Activated T-cell treated with anti-CD3 and anti-CD28 coated beads for 24 hours (primary cell): ENCODE measurements at regions not wholly inside any gene's neighbourhood (a gene's known extent, or its start where the extent isn't known, plus 50 kb on each side); places are given as distances from the start of the nearest gene placed in this dataset.
A peak's percentile ranks its signal among the peaks of the same experiment; 100 is the strongest.
"Not testable (repeated sequence)": the region's sequence is repeated elsewhere in the genome, so short reads cannot be mapped to it uniquely, and the experiment has no call there.

Experiments
- DNase-seq: peaks from one replicate; pipeline ENCODE4 v3.0.0-alpha.2; 2020; ENCODE audit warnings: low read depth

DNA sequence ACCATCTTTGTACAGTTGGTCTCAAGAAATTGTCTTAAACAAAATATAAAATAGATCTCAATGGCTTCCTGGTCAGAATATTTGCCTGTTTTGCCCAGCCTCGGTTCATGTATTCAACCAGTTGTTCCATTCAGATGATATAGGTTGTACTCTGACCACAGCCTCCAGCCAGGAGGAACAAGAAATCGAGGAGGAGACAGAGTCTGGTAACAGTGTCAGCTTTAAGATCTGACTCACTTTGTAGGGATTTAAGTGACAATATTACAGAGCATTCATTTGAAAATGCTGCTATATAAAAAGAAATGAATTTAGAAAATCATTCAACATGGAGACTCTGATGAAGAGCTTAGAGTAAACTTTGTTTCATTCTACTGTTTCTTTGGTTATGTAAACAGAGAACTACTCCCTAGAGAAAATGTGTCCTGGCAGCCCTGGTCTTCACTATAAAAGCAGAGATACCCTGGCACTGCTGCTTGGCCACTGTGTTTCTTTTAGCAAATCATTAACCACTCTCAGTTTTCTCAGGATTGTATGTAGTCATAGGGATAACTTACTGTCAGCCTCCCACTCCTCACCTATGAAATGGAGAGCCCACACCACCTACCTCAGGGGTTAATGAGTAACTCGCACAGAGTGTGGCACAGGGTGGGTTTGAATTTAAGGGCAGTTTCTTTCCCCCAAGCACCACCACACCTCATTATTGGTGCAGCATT lies 53.5 kb downstream of the PAGE2 start:
- DNase-seq = no peak

DNA sequence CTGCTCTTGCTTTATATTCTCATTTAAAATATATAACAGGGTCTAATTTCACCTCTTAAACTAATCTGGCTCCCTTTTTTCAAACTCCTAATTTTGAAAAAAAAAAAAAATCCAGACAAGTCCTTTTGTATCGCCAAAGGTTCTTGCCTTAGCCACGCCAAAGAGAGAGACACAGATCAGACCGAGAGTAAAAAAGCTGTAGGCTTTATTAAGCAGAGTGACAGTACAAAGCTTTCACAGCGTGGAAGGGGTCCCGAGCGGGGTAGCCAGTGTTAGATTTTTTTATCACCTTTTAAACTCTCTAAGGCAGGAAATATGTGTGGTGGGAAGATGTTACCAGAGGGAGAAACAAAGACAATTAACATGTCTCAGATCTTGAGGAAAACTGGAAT lies 54.1 kb downstream of the PAGE2 start:
- no peak for DNase-seq

DNA sequence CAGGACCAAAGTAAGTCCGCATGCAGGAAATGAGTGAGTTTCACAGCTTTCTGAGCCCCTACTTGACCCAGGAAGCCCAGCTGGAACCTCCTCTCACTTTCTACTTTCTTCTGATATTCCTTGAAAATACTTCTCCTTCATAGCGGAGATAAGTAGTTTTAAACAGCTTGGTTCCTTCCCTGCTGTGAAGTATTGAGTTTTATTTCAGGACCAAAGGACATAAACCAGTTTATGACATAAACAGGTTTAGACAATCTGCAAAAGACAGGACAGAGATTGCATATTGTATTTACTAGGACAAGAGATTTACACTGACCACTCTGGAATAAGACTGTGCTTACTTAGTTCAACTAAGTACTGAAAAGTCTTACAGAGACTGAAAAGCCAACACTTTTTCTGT lies 54.8 kb downstream of the PAGE2 start:
- no peak for DNase-seq

DNA sequence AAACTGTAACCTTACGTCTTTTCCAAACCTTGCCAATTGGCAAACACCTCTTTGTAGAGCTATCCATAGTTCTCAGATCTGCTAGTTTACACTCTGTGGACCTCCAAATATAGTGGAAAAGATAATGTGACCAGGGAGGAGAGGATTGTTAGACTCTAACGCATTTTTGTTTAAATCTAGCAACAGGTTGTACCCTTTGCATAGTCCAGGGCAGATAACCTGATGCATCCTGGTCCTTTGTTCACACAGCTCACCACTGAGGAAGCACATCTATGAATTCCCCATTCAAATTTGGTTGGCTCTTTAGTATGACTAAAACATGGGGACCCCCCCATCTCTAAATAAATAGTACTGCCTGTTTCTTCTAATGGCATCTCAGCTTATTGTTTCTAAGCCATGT lies 55.9 kb downstream of the PAGE2 start:
- DNase-seq = no peak

GRCh38 chrX:55149242-55149641 lies 60.4 kb downstream of the PAGE2 start:
- no peak for DNase-seq

GRCh38 chrX:55151199-55151598 lies 62.4 kb downstream of the PAGE2 start:
- DNase-seq = no peak

- no peak for DNase-seq
These were observed 60.6 kb upstream of the PAGE5 start for GRCh38 chrX:55159551-55159950.

GRCh38 chrX:55160685-55161552 lies 59.2 kb upstream of the PAGE5 start:
- DNase-seq = peak; percentile 82

DNA sequence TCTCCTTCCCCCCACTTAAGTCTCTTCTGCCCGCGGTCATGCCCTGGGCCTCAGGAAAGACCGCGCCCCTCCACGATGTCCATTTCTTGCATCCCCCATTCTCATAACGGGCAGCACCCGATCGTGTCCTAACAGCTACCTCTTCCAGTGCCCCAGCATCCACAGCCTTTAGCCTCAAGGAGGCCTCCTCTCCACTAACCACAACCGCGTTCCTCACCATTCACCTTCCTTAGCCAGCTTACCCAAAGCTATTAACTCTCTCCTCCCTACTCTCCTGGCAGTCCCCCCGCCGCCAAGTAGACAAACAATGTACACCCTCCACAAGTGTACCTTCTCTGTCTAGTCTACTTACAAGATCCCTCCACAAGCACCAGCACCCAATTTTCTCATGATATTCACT lies 58.6 kb upstream of the PAGE5 start:
- DNase-seq = no peak

- no peak for DNase-seq
These were observed 57.0 kb upstream of the PAGE5 start for GRCh38 chrX:55163171-55163570.

DNA sequence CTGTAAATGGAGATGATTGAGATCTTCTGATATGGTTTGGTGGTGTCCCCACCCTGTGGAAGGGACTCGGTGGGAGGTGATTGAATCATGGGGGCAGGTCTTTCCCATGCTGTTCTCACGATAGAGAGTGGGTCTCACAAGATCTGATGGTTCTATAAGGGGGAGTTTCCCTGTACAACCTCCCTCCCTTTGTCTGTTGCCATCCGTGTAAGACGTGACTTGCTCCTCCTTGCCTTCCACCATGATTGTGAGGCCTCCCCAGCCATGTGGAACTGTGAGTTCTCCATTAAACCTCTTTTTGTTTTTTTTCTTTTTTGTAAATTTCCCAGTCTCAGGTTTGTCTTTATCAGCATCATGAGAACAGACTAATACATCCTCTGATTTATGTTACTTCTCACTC lies 55.1 kb upstream of the PAGE5 start:
- DNase-seq = not testable (repeated sequence)

GRCh38 chrX:55167124-55167803 lies 52.9 kb upstream of the PAGE5 start:
- DNase-seq = no peak

DNA sequence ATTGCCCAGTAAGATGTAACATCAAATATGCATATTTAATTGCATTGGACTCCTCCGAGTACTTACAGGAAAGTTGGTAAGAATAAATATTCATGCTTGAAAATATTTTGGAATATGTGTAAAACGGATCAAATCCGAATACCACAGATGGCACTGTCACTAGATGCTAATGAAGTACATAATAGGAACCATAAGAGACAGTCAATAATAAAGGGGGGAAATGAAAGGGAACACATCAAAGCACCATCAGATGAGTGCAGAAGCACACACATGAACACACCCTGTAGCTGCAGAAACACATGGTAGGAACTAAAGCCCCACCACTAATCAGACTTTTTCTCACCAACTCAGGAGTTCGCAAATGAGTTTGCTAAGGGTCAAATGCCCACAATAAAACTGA lies 52.2 kb upstream of the PAGE5 start:
- no peak for DNase-seq

DNA sequence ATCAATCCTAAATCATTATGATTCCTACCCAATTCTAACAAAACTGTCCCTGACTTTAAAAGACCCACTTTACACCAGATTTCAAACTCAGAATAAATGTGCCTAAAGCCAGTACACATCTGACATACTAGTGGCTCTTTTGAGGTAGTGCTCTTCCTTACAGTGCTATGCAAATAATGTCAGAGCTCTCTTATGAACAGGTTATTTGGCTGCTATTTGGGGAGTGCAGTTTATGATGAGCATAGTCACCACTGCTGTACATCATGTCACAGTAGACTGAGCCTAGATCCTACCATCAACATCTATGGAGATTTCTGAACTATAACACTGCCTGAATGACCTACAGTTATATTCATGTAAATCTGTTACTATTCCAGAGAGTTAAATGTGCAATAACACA lies 50.4 kb upstream of the PAGE5 start:
- no peak for DNase-seq
